ENCODE measurements at regions not wholly inside any gene's neighbourhood (a gene's known extent, or its start where the extent isn't known, plus 50 kb on each side); places are given as distances from the start of the nearest gene placed in this dataset.

DNA sequence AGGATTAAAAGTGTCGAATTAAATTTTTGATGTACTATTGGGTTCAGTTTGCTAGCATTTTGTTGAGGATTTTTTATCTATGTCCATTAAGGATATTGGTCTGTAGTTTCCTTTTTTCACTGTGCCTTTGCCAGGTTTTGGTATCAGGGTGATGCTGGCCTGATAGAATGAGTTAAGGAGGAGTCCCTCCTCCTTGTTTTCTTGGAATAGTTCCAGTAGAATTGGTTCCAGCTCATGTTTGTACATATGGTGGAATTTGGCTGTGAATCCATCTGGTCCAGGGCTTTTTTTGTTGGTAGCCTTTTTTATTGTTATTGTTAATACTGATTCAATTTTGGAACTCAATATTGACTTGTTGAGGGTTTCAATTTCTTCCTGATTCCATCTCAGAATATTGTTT is 141.8 kb downstream of the SIM1 start:
- Histone ChIP-seq H4K20me1 (ENCODE audit: insufficient read depth) (no peaks in the 10 kb centered on the region), H3F3A (ENCODE audit: insufficient read depth, low read length, poor library complexity, severe bottlenecking) (no peaks in the 10 kb centered on the region), H3K4me2 (ENCODE audit: low read length) (no peak overlapping the region), H3K36me3 (ENCODE audit: insufficient read depth, low read length) (no peaks in the 10 kb centered on the region), H3K9me3 (ENCODE audit: low read length) (no peaks in the 10 kb centered on the region), H3K9ac (ENCODE audit: low read length) (no peak overlapping the region), H3K4me3 (ENCODE audit: low read length) (no peak overlapping the region), H3K79me2 (replicated peaks; ENCODE audit: insufficient read depth, low read length) (no peaks in the 10 kb centered on the region), H3K27ac (ENCODE audit: low read length) (no peak overlapping the region), H3K9me2 (ENCODE audit: insufficient read depth, low read length) (no peaks in the 10 kb centered on the region), H2AFZ (ENCODE audit: low read depth, low read length) (no peak overlapping the region), H3K27me3 (ENCODE audit: insufficient read depth, low read depth, low read length) (no peaks in the 10 kb centered on the region)
- no peak for TF ChIP-seq SMC3 (conservative IDR thresholded peaks at IDR 0.05; ENCODE audit: poor library complexity)
- no peak for TF ChIP-seq MXI1 (conservative IDR thresholded peaks at IDR 0.05; ENCODE audit: poor library complexity, severe bottlenecking)
- no peak for TF ChIP-seq EZH2 (IDR thresholded peaks at IDR 0.05; ENCODE audit: borderline replicate concordance, insufficient read depth, low read length, poor library complexity, severe bottlenecking)
- TF ChIP-seq RAD21 (conservative IDR thresholded peaks at IDR 0.05) = no peak
- TF ChIP-seq, protein P1, sequence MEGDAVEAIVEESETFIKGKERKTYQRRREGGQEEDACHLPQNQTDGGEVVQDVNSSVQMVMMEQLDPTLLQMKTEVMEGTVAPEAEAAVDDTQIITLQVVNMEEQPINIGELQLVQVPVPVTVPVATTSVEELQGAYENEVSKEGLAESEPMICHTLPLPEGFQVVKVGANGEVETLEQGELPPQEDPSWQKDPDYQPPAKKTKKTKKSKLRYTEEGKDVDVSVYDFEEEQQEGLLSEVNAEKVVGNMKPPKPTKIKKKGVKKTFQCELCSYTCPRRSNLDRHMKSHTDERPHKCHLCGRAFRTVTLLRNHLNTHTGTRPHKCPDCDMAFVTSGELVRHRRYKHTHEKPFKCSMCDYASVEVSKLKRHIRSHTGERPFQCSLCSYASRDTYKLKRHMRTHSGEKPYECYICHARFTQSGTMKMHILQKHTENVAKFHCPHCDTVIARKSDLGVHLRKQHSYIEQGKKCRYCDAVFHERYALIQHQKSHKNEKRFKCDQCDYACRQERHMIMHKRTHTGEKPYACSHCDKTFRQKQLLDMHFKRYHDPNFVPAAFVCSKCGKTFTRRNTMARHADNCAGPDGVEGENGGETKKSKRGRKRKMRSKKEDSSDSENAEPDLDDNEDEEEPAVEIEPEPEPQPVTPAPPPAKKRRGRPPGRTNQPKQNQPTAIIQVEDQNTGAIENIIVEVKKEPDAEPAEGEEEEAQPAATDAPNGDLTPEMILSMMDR (IDR thresholded peaks at IDR 0.05; ENCODE audit: poor library complexity, severe bottlenecking) = no peak

DNA sequence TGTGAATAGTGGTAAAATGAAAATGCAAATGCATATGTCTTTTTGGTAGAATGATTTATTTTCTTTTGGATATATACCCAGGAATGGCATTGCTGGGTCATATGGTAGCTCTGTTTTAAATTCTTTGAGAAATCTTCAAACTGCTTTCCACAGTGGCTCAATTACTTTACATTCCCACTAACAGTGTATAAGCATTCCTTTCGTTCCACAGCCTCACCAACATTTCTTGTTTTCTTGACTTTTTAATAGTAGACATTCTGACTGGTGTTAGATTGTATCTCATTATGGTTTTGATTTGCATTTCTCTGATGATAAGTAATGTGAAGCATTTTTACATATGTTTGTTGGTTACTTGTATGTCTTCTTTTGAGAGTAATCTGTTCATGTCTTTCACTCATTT is 144.0 kb downstream of the SIM1 start:
- no peak overlapping the region for H2AFZ ChIP-seq (ENCODE audit: low read depth, low read length)
- no peaks in the 10 kb centered on the region for H3K9me2 ChIP-seq (ENCODE audit: insufficient read depth, low read length)
- H3K9me3 ChIP-seq (ENCODE audit: low read length) = no peaks in the 10 kb centered on the region
- H3K4me2 ChIP-seq (ENCODE audit: low read length) = no peak overlapping the region
- H3K27me3 ChIP-seq (ENCODE audit: insufficient read depth, low read depth, low read length) = no peaks in the 10 kb centered on the region
- no peak overlapping the region for H3K9ac ChIP-seq (ENCODE audit: low read length)
- no peak overlapping the region for H3K27ac ChIP-seq (ENCODE audit: low read length)
- no peaks in the 10 kb centered on the region for H4K20me1 ChIP-seq (ENCODE audit: insufficient read depth)
- no peaks in the 10 kb centered on the region for H3F3A ChIP-seq (ENCODE audit: insufficient read depth, low read length, poor library complexity, severe bottlenecking)
- H3K36me3 ChIP-seq (ENCODE audit: insufficient read depth, low read length) = no peaks in the 10 kb centered on the region
- H3K79me2 ChIP-seq (replicated peaks; ENCODE audit: insufficient read depth, low read length) = no peaks in the 10 kb centered on the region
- H3K4me3 ChIP-seq (ENCODE audit: low read length) = no peak overlapping the region
- TF ChIP-seq RAD21 (conservative IDR thresholded peaks at IDR 0.05) (no peak), EZH2 (IDR thresholded peaks at IDR 0.05; ENCODE audit: borderline replicate concordance, insufficient read depth, low read length, poor library complexity, severe bottlenecking) (no peak), MXI1 (conservative IDR thresholded peaks at IDR 0.05; ENCODE audit: poor library complexity, severe bottlenecking) (no peak), TAF1 (IDR thresholded peaks at IDR 0.05; ENCODE audit: low read depth) (no peak), SMC3 (conservative IDR thresholded peaks at IDR 0.05; ENCODE audit: poor library complexity) (no peak), EP300 (conservative IDR thresholded peaks at IDR 0.05; ENCODE audit: poor library complexity, severe bottlenecking) (no peak), POLR2AphosphoS5 (IDR thresholded peaks at IDR 0.05) (no peak)
- TF ChIP-seq, protein P1 (IDR thresholded peaks at IDR 0.05; ENCODE audit: poor library complexity, severe bottlenecking) = no peak
- TF ChIP-seq, protein P2, sequence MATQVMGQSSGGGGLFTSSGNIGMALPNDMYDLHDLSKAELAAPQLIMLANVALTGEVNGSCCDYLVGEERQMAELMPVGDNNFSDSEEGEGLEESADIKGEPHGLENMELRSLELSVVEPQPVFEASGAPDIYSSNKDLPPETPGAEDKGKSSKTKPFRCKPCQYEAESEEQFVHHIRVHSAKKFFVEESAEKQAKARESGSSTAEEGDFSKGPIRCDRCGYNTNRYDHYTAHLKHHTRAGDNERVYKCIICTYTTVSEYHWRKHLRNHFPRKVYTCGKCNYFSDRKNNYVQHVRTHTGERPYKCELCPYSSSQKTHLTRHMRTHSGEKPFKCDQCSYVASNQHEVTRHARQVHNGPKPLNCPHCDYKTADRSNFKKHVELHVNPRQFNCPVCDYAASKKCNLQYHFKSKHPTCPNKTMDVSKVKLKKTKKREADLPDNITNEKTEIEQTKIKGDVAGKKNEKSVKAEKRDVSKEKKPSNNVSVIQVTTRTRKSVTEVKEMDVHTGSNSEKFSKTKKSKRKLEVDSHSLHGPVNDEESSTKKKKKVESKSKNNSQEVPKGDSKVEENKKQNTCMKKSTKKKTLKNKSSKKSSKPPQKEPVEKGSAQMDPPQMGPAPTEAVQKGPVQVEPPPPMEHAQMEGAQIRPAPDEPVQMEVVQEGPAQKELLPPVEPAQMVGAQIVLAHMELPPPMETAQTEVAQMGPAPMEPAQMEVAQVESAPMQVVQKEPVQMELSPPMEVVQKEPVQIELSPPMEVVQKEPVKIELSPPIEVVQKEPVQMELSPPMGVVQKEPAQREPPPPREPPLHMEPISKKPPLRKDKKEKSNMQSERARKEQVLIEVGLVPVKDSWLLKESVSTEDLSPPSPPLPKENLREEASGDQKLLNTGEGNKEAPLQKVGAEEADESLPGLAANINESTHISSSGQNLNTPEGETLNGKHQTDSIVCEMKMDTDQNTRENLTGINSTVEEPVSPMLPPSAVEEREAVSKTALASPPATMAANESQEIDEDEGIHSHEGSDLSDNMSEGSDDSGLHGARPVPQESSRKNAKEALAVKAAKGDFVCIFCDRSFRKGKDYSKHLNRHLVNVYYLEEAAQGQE (IDR thresholded peaks at IDR 0.05; ENCODE audit: borderline replicate concordance) = no peak
